ENCODE measurements at regions not wholly inside any gene's neighbourhood (a gene's known extent, or its start where the extent isn't known, plus 50 kb on each side); places are given as distances from the start of the nearest gene placed in this dataset.

DNA sequence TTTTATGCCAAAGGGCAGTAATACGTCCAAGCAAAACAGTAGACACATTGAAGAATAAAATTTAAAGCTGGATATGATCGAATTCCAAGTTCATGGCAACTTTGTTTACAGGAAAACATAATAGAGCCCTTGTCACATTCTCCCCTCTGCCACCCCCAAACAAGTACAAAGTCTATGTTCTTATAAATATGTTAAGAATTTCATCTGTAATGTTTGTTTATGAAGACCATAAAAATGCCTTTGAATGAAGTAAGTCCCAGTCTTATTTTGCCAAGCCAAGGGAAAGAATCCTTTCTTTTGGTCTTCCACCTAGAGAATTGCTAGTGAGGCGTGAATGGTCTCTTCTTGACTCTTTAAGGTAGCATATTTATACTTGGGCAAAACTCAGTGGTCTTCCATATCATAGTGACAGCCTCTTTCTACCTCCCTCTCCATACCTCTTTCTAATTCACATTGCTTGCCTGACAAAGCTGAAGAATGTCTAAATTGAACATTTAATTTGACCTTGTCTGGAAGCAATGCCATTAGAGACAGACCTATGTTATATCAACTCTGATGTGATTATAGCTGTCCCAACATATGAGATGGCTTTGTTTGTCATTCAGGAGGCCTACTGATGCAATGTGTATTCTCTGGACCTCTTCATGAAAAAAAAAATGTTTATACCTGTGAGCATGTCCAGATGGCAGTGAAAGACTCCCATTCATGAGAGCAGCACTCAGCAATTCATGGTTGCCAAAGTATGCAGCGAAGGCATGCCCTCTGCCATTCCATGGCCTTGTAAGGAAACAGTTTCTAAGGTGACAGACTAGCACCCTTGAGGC is 70.6 kb upstream of the CCN2 start:
- TF ChIP-seq ZFP30 (CRISPR knock-in tag; IDR thresholded peaks at IDR 0.05) (no peak), ESRRG (CRISPR knock-in tag; IDR thresholded peaks at IDR 0.05) (no peak), CREB5 (CRISPR knock-in tag; IDR thresholded peaks at IDR 0.05; ENCODE audit: low read depth) (no peak), RARB (CRISPR knock-in tag; IDR thresholded peaks at IDR 0.05) (no peak), ZC3H10 (CRISPR knock-in tag; IDR thresholded peaks at IDR 0.05) (no peak), BACH2 (CRISPR knock-in tag; IDR thresholded peaks at IDR 0.05; ENCODE audit: borderline replicate concordance) (no peak), TCF4 (CRISPR knock-in tag; IDR thresholded peaks at IDR 0.05; ENCODE audit: borderline replicate concordance) (no peak), ZNF565 (CRISPR knock-in tag; conservative IDR thresholded peaks at IDR 0.05; ENCODE audit: low read depth) (no peak), ZNF8 (CRISPR knock-in tag; IDR thresholded peaks at IDR 0.05) (no peak)
- TF ChIP-seq, protein P1, sequence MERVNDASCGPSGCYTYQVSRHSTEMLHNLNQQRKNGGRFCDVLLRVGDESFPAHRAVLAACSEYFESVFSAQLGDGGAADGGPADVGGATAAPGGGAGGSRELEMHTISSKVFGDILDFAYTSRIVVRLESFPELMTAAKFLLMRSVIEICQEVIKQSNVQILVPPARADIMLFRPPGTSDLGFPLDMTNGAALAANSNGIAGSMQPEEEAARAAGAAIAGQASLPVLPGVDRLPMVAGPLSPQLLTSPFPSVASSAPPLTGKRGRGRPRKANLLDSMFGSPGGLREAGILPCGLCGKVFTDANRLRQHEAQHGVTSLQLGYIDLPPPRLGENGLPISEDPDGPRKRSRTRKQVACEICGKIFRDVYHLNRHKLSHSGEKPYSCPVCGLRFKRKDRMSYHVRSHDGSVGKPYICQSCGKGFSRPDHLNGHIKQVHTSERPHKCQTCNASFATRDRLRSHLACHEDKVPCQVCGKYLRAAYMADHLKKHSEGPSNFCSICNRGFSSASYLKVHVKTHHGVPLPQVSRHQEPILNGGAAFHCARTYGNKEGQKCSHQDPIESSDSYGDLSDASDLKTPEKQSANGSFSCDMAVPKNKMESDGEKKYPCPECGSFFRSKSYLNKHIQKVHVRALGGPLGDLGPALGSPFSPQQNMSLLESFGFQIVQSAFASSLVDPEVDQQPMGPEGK (CRISPR knock-in tag; IDR thresholded peaks at IDR 0.05; ENCODE audit: borderline replicate concordance): no peak
- TF ChIP-seq, protein P2, sequence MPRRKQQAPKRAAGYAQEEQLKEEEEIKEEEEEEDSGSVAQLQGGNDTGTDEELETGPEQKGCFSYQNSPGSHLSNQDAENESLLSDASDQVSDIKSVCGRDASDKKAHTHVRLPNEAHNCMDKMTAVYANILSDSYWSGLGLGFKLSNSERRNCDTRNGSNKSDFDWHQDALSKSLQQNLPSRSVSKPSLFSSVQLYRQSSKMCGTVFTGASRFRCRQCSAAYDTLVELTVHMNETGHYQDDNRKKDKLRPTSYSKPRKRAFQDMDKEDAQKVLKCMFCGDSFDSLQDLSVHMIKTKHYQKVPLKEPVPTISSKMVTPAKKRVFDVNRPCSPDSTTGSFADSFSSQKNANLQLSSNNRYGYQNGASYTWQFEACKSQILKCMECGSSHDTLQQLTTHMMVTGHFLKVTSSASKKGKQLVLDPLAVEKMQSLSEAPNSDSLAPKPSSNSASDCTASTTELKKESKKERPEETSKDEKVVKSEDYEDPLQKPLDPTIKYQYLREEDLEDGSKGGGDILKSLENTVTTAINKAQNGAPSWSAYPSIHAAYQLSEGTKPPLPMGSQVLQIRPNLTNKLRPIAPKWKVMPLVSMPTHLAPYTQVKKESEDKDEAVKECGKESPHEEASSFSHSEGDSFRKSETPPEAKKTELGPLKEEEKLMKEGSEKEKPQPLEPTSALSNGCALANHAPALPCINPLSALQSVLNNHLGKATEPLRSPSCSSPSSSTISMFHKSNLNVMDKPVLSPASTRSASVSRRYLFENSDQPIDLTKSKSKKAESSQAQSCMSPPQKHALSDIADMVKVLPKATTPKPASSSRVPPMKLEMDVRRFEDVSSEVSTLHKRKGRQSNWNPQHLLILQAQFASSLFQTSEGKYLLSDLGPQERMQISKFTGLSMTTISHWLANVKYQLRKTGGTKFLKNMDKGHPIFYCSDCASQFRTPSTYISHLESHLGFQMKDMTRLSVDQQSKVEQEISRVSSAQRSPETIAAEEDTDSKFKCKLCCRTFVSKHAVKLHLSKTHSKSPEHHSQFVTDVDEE (CRISPR knock-in tag; IDR thresholded peaks at IDR 0.05): no peak

Measured in SK-N-SH treated with all-trans-retinoic acid at 6 μM for 48 hours (cell line).